Prostate gland (tissue), 2 donors: ENCODE measurements at regions not wholly inside any gene's neighbourhood (a gene's known extent, or its start where the extent isn't known, plus 50 kb on each side); places are given as distances from the start of the nearest gene placed in this dataset.

ENCODE experiments used
- DNase-seq: peaks from one replicate; pipeline ENCODE4 v3.0.0-alpha.2; 2019; ENCODE audit warnings: low spot score
- H3K27ac ChIP-seq, 2 donors: fragments of 200-600 bp; sonication (generic); 2 replicates each; pipeline ENCODE4 v1.5.1; 2017 to 2019
- H3K27me3 ChIP-seq: fragments of 200-600 bp; sonication (generic); replicated peaks from 2 replicates; pipeline ENCODE4 v1.5.1; 2019; ENCODE audit not compliant: insufficient read depth
- H3K36me3 ChIP-seq, 2 donors: fragments of 200-600 bp; sonication (generic); 1 replicate in 1 of 2; 2 replicates in 1 of 2; pipeline versions ENCODE4 v1.5.1 to v1.8.1; 2017 to 2019
- H3K4me1 ChIP-seq: fragments of 200-600 bp; sonication (generic); replicated peaks from 2 replicates; pipeline ENCODE4 v1.5.1; 2019
- H3K4me3 ChIP-seq, 2 donors: fragments of 200-600 bp; sonication (generic); 2 replicates each; pipeline ENCODE4 v1.5.1; 2017 to 2019
- H3K9me3 ChIP-seq: fragments of 200-600 bp; sonication (generic); 2 replicates; pipeline ENCODE4 v1.5.1; 2017
- CTCF ChIP-seq, 4 experiments: fragments of 200-600 bp in 2 of 4; fragments of 450-650 bp in 2 of 4; sonication (generic) in 2 of 4; IDR thresholded peaks; 1 replicate in 3 of 4; 2 replicates in 1 of 4; pipeline ENCODE4 v1.5.1; 2016 to 2019; ENCODE audit warnings: antibody characterized with exemption in 4 of 4, mild to moderate bottlenecking in 2 of 4, moderate library complexity in 2 of 4
- POLR2A ChIP-seq: fragments of 450-650 bp; IDR thresholded peaks from one replicate; pipeline ENCODE4 v1.6.1; 2016; ENCODE audit warnings: antibody characterized with exemption, mild to moderate bottlenecking
- POLR2AphosphoS5 ChIP-seq: sonication (generic); formaldehyde crosslinking; IDR thresholded peaks from one replicate; pipeline ENCODE4 v1.6.1; 2017; ENCODE audit warnings: antibody characterized with exemption
- WGBS: methylation state at CpG from one replicate; pipeline ENCODE4 v1.1.5; 2018; 5-methylcytosine and 5-hydroxymethylcytosine counted together
- intact Hi-C: fragments of 100-400 bp; cut with DNase I; formaldehyde crosslinking; loops from one replicate; pipeline ENCODE4 v1.14.2; 2022

GRCh38 chr12:68495336-68496070 is 115.2 kb upstream of the RAP1B start:
- no peak for DNase-seq
- no peaks in the 10 kb centered on the region for H3K36me3 ChIP-seq
- H3K9me3 ChIP-seq, result no peaks in the 10 kb centered on the region
- no peak overlapping the region for H3K4me3 ChIP-seq
- TF ChIP-seq POLR2AphosphoS5 (peak; percentile 64), CTCF (IDR thresholded peaks at IDR 0.05) (no peak), POLR2A (no peak)
- no peaks in the 10 kb centered on the region for H3K27me3 ChIP-seq
- intact Hi-C loops, result no loop called here
- no peaks in the 10 kb centered on the region for H3K4me1 ChIP-seq
- H3K27ac ChIP-seq, result no peak overlapping the region
- 66% methylated on average over 3 of the region's 3 CpGs for WGBS

GRCh38 chr12:68497107-68497506 is 113.6 kb upstream of the RAP1B start:
- no peak for TF ChIP-seq POLR2AphosphoS5
- WGBS, result 94% methylated on average over 4 of the region's 4 CpGs
- H3K27ac ChIP-seq, result no peak overlapping the region
- H3K4me3 ChIP-seq, result no peak overlapping the region
- DNase-seq, result no peak
- no peaks in the 10 kb centered on the region for H3K27me3 ChIP-seq
- intact Hi-C loops, result no loop called here
- H3K4me1 ChIP-seq, result no peaks in the 10 kb centered on the region
- no peaks in the 10 kb centered on the region for H3K9me3 ChIP-seq
- no peaks in the 10 kb centered on the region for H3K36me3 ChIP-seq

- Histone ChIP-seq H3K9me3 (no peaks in the 10 kb centered on the region), H3K36me3 (no peaks in the 10 kb centered on the region), H3K4me1 (no peaks in the 10 kb centered on the region), H3K27ac (no peak overlapping the region), H3K4me3 (no peak overlapping the region), H3K27me3 (no peaks in the 10 kb centered on the region)
- WGBS, result 15% methylated on average over 3 of the region's 3 CpGs
- DNase-seq, result no peak
- TF ChIP-seq POLR2A (no peak), CTCF (IDR thresholded peaks at IDR 0.05) (no peak), POLR2AphosphoS5 (peak; percentile 44)
- intact Hi-C loops, result no loop called here
Observed at GRCh38 chr12:68497702-68498101, 113.0 kb upstream of the RAP1B start.

- no peaks in the 10 kb centered on the region for H3K36me3 ChIP-seq
- 98% methylated on average over 4 of the region's 4 CpGs for WGBS
- H3K27me3 ChIP-seq, result no peaks in the 10 kb centered on the region
- no peak for DNase-seq
- H3K4me1 ChIP-seq, result no peaks in the 10 kb centered on the region
- H3K27ac ChIP-seq, result no peak overlapping the region
- intact Hi-C loops, result no loop called here
- H3K4me3 ChIP-seq, result no peak overlapping the region
- H3K9me3 ChIP-seq, result no peaks in the 10 kb centered on the region
- TF ChIP-seq POLR2AphosphoS5 (no peak), CTCF (IDR thresholded peaks at IDR 0.05) (no peak), POLR2A (no peak)
Observed at GRCh38 chr12:68498736-68499135, 112.0 kb upstream of the RAP1B start.

- TF ChIP-seq POLR2A (no peak), POLR2AphosphoS5 (no peak), CTCF (IDR thresholded peaks at IDR 0.05) (no peak)
- H3K4me1 ChIP-seq, result no peaks in the 10 kb centered on the region
- no peak overlapping the region for H3K27ac ChIP-seq
- H3K4me3 ChIP-seq, result no peak overlapping the region
- DNase-seq, result no peak
- H3K36me3 ChIP-seq, result no peaks in the 10 kb centered on the region
- WGBS, result 97% methylated on average over 1 of the region's 1 CpG
- intact Hi-C loops, result no loop called here
- no peaks in the 10 kb centered on the region for H3K9me3 ChIP-seq
- no peaks in the 10 kb centered on the region for H3K27me3 ChIP-seq
Observed at GRCh38 chr12:68499616-68500015, 111.1 kb upstream of the RAP1B start.
